ENCODE measurements at regions not wholly inside any gene's neighbourhood (a gene's known extent, or its start where the extent isn't known, plus 50 kb on each side); places are given as distances from the start of the nearest gene placed in this dataset.

- no peak for DNase-seq
These were observed 204.7 kb upstream of the ITGA4 start for GRCh38 chr2:181252262-181253148.

- DNase-seq: no peak
These were observed 203.7 kb upstream of the ITGA4 start for GRCh38 chr2:181253438-181253837.

- no peak for DNase-seq
These were observed 201.5 kb upstream of the ITGA4 start for GRCh38 chr2:181255651-181256050.

GRCh38 chr2:181258720-181259119 lies 198.5 kb upstream of the ITGA4 start:
- DNase-seq: no peak

GRCh38 chr2:181262782-181263181 lies 194.4 kb upstream of the ITGA4 start:
- no peak for DNase-seq

- DNase-seq: no peak
These were observed 193.2 kb upstream of the ITGA4 start for GRCh38 chr2:181264001-181264400.

- no peak for DNase-seq
These were observed 192.7 kb upstream of the ITGA4 start for GRCh38 chr2:181264441-181264840.

GRCh38 chr2:181266614-181267013 lies 190.6 kb upstream of the ITGA4 start:
- DNase-seq: no peak

- no peak for DNase-seq
These were observed 188.9 kb upstream of the ITGA4 start for GRCh38 chr2:181268174-181268867.

GRCh38 chr2:181273986-181274385 lies 183.2 kb upstream of the ITGA4 start:
- DNase-seq: no peak

GRCh38 chr2:181275643-181276070 lies 181.5 kb upstream of the ITGA4 start:
- no peak for DNase-seq

- no peak for DNase-seq
These were observed 175.9 kb upstream of the ITGA4 start for GRCh38 chr2:181281206-181281832.

GRCh38 chr2:181285116-181285515 lies 172.1 kb upstream of the ITGA4 start:
- no peak for DNase-seq

GRCh38 chr2:181289698-181290097 lies 167.5 kb upstream of the ITGA4 start:
- DNase-seq: no peak

GRCh38 chr2:181290182-181290581 lies 167.0 kb upstream of the ITGA4 start:
- no peak for DNase-seq

- DNase-seq: no peak
These were observed 162.2 kb upstream of the ITGA4 start for GRCh38 chr2:181294979-181295378.

GRCh38 chr2:181300600-181301291 lies 156.4 kb upstream of the ITGA4 start:
- no peak for DNase-seq

GRCh38 chr2:181304011-181304844 lies 153.0 kb upstream of the ITGA4 start:
- DNase-seq: no peak

- no peak for DNase-seq
These were observed 151.7 kb upstream of the ITGA4 start for GRCh38 chr2:181305301-181306123.

GRCh38 chr2:181306785-181307184 lies 150.4 kb upstream of the ITGA4 start:
- DNase-seq: no peak
